SJCRH30 (cell line): ENCODE measurements at regions not wholly inside any gene's neighbourhood (a gene's known extent, or its start where the extent isn't known, plus 50 kb on each side); places are given as distances from the start of the nearest gene placed in this dataset.

ENCODE experiments used
- DNase-seq, 2 experiments: peaks; one replicate each; pipeline ENCODE4 v3.0.0-alpha.2; 2015 to 2020
- H3K27ac ChIP-seq: fragments of 250-450 bp; sonication (Bioruptor Pico); 2 replicates; pipeline ENCODE4 v1.5.1; 2020; ENCODE audit warnings: mild to moderate bottlenecking, moderate library complexity
- H3K27me3 ChIP-seq: fragments of 250-450 bp; sonication (Bioruptor Pico); 2 replicates; pipeline ENCODE4 v1.5.1; 2020; ENCODE audit warnings: mild to moderate bottlenecking, moderate library complexity
- H3K36me3 ChIP-seq: fragments of 250-450 bp; sonication (Bioruptor Pico); 2 replicates; pipeline ENCODE4 v1.5.1; 2020; ENCODE audit warnings: mild to moderate bottlenecking, moderate library complexity
- H3K4me1 ChIP-seq: fragments of 250-450 bp; sonication (Bioruptor Pico); 2 replicates; pipeline ENCODE4 v1.5.1; 2020; ENCODE audit warnings: mild to moderate bottlenecking, moderate library complexity
- H3K4me3 ChIP-seq: fragments of 250-450 bp; sonication (Bioruptor Pico); 2 replicates; pipeline ENCODE4 v1.5.1; 2020; ENCODE audit warnings: mild to moderate bottlenecking, moderate library complexity
- H3K9me3 ChIP-seq: fragments of 250-450 bp; sonication (Bioruptor Pico); replicated peaks from 2 replicates; pipeline ENCODE4 v1.5.1; 2020; ENCODE audit warnings: mild to moderate bottlenecking, moderate library complexity

DNA sequence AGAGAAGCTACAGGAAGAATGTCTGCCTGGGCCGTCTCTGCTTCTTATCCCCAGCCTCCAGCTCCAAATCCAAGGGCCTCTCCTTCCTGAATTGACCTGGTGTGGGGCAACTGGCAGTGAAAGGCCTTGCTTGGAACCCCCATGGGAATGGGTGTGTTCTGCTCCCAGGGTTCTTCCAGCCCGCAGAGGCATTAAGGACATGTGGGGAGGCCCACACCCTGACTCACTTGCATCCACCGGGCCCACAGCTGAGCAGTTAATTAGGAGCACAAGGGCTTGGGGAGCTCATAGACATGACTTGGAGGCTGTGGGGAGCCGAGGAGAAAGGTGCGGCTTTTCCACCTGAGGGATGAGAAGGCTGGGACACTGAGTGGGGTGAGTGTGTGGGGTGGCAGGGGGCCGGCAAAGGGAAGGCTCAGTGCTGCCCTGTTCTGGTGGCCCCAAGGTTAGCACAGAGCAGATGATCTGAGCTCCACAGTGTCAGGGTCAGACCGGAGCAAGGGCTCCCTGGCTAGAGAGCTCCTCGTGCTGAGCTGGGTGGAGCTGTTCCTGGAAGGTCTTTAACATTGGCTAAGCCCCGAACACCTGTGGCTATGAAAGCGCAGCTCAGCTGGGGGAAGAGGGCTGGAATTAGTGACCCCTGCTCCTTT lies 64.5 kb upstream of the NECTIN1 start:
- H3K36me3 ChIP-seq, result no peaks in the 10 kb centered on the region
- DNase-seq, result no peak
- H3K9me3 ChIP-seq, result no peaks in the 10 kb centered on the region
- no peaks in the 10 kb centered on the region for H3K27me3 ChIP-seq
- H3K27ac ChIP-seq, result no peak overlapping the region
- H3K4me3 ChIP-seq, result no peak overlapping the region
- no peaks in the 10 kb centered on the region for H3K4me1 ChIP-seq

DNA sequence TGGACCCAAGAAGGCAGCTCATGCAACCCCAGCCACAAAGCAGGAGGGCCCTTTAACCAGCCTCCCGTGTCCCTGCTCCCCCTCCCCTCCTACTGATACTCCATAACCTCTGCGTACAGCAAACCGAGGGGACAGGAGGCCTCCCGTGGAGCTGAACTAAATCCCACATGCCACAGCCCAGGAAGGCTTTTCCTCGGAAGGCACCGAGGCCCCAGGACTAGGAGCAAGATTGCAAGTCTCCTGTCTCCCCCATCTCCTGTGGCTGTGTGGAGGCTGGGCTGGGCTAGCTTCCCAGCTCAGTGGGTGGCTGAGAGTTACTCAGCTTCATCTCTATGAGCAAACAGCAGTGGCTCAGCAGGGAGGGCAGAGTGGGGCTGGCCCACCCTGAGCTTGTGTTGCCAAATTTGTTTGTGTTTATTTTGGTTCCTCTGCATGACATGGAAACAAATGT lies 62.7 kb upstream of the NECTIN1 start:
- no peaks in the 10 kb centered on the region for H3K9me3 ChIP-seq
- DNase-seq, result peak in 1 of 2 experiments; percentile 16
- no peaks in the 10 kb centered on the region for H3K4me1 ChIP-seq
- no peaks in the 10 kb centered on the region for H3K27me3 ChIP-seq
- no peak overlapping the region for H3K4me3 ChIP-seq
- no peaks in the 10 kb centered on the region for H3K36me3 ChIP-seq
- H3K27ac ChIP-seq, result no peak overlapping the region

DNA sequence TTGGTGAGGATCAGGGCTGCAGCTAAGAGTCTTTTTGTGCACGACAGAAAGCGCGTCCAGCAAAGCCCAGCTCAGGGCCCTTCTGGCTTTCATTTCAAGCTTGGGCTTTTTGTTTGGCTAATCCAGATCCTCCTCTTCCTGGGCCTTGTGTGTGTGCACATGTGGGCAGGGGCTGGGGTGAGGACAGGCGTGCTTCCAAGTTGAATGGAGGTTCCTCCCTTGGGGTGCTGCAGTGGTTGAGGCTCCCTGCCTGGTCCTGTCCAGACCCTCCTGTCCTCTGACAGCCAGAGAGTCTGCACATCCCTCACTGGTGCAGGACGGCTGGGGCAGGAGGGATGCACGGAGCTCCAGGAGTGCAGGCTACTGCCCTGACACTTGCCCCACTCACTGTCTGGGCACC lies 62.0 kb upstream of the NECTIN1 start:
- no peak for DNase-seq
- Histone ChIP-seq H3K27ac (no peak overlapping the region), H3K27me3 (no peaks in the 10 kb centered on the region)

DNA sequence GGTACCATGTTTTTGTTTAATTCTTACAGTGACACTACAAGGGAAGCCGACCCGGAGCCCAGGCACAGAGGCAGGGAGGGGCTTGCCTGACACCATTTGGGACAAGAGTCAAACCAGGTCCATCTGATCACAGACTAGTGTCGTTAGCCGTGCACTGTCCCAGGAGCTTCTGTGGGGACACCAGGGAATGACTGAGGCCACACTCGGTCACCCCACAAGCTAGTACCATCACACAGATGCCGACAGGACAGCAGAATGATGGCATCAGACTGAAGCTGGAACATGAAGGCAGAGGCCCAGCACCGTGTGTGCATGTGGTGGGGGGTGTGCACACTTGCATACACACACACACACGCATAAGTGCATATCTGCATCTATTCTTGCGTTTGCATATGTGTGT lies 61.5 kb upstream of the NECTIN1 start:
- no peak overlapping the region for H3K4me3 ChIP-seq
- H3K9me3 ChIP-seq, result no peaks in the 10 kb centered on the region
- no peaks in the 10 kb centered on the region for H3K27me3 ChIP-seq
- H3K4me1 ChIP-seq, result no peaks in the 10 kb centered on the region
- H3K36me3 ChIP-seq, result no peaks in the 10 kb centered on the region
- no peak overlapping the region for H3K27ac ChIP-seq
- no peak for DNase-seq

More for the DNA sequence above, 62.0 kb upstream of the NECTIN1 start:
- no peaks in the 10 kb centered on the region for H3K36me3 ChIP-seq
- no peak overlapping the region for H3K4me3 ChIP-seq
- no peaks in the 10 kb centered on the region for H3K4me1 ChIP-seq
- no peaks in the 10 kb centered on the region for H3K9me3 ChIP-seq

DNA sequence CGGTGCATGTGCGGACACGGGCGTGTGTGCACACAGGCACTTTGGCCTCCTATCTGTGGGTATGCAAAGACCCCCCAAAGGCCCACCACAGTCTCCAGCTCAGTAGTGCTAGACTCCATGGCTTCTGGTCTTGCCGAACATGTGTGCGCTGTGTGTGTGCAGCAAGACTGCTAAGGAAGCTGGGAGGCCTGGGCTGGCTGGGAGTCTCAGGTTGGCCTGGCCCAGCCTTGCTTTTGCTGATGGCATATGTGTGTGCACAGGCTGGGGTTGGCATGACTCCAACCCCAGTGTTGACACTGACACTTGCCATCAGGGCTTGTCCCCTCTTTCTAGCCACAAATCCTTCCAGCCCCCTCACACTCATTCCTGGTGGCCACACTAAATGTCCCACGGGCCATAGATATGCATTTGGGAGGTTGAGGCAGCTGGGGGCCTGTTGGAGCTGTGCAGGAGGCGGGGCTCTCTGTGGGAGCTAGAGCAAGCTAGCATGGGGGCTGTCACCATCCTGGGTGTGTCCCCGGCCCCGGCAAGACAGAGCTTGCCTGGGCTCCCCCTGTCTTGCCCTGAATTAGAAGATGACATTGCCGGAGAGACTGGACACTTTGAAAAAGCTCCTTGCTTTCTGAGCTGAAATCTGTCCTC lies 60.9 kb upstream of the NECTIN1 start:
- H3K4me3 ChIP-seq, result no peak overlapping the region
- H3K36me3 ChIP-seq, result no peaks in the 10 kb centered on the region
- H3K27ac ChIP-seq, result no peak overlapping the region
- H3K9me3 ChIP-seq, result no peaks in the 10 kb centered on the region
- H3K27me3 ChIP-seq, result no peaks in the 10 kb centered on the region
- no peaks in the 10 kb centered on the region for H3K4me1 ChIP-seq
- DNase-seq, result no peak

DNA sequence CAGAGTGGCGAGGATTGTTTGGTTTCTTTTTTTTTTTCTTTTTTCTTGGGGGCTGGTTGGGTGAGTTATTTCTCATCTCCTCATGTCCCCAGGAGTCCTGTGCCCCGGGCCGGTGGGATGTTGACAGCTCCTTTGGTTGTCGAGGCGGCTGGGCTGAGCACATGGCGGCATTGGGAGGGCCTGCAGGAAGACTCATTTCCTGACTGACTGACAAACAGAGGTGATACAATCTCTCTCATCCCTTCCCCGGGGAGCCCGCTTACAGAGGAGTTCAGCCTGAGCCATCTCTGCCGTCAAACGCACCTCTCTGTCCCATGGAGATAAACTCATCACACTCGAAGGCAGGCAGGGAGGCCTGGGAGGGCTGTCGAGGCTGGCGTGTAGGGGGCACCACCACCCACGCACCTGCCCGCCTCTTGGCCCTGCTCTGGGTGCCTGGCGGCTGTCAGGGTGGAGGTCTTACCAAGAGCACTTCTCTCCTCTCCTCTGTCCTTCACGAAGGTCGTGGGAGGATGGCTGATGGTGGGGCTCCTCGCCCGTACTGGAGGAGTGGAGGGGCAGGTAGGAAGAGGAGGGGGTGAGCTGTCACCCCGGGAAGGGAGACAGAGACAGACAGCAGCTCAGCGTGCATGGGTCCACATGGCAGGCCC lies 60.0 kb upstream of the NECTIN1 start:
- Histone ChIP-seq H3K27ac (no peak overlapping the region), H3K36me3 (no peaks in the 10 kb centered on the region), H3K4me1 (no peaks in the 10 kb centered on the region), H3K9me3 (no peaks in the 10 kb centered on the region), H3K27me3 (no peaks in the 10 kb centered on the region), H3K4me3 (no peak overlapping the region)
- no peak for DNase-seq

DNA sequence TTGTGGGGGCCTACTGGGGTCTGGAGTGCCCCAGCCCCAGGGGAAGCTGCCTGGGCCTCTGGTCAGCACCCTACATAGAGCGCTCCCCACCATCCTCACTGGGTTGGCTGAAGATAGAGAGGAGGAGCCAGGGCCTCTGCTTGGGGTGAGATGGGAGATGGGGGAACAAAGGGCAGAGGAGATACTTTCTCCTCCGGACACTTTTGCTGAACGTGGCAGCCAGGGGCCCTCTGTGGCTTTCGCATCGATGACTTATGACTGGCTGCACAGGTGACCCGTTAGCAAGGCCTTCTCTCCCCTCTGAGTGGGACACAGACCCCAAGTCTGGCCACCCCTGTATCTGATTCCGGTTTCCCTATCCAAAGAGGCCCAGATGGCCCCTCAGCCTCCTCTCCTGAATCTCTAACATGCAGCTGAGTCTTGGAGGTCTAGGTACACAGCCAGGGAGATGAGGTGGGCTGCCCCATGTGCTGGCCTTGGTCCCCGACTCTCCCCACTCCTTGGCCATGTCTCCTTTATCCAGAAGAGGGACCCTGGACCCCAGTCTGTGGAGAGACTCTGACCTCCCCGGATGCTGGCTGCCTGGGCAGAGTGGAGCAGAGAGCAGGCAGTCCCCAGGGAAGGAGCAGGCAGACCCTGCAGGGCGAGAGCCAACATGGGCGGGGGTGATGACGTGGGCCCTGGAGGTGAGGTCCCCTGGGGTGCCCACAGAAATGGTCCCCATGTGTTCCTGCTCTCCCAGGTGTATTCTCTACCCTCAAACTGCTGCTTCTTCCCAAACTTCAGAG lies 59.3 kb upstream of the NECTIN1 start:
- Histone ChIP-seq H3K4me1 (no peaks in the 10 kb centered on the region), H3K9me3 (no peaks in the 10 kb centered on the region), H3K4me3 (no peak overlapping the region), H3K36me3 (no peaks in the 10 kb centered on the region), H3K27ac (no peak overlapping the region), H3K27me3 (no peaks in the 10 kb centered on the region)
- no peak for DNase-seq

DNA sequence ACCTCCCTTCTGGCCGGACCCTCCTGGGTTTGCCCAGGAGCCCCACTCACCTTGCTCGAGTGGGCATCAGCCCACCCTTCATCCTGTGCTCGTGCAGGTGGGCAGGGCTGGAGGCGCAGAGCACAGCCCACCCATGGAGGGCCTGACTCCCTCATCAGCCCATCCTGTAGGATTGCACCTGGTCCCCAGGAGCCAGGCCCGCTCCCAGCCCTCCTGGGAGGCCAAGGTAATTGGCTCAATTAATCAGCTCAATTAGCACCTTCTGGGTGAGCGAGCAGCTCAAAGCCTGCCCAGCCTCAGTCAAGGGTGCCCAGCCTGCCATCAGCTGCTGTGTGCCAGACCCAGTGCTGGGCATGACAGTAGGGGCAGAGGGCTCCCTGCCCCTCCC lies 58.1 kb upstream of the NECTIN1 start:
- Histone ChIP-seq H3K27ac (no peak overlapping the region), H3K4me3 (no peak overlapping the region), H3K4me1 (no peaks in the 10 kb centered on the region), H3K27me3 (no peaks in the 10 kb centered on the region), H3K36me3 (no peaks in the 10 kb centered on the region), H3K9me3 (no peaks in the 10 kb centered on the region)
- no peak for DNase-seq

DNA sequence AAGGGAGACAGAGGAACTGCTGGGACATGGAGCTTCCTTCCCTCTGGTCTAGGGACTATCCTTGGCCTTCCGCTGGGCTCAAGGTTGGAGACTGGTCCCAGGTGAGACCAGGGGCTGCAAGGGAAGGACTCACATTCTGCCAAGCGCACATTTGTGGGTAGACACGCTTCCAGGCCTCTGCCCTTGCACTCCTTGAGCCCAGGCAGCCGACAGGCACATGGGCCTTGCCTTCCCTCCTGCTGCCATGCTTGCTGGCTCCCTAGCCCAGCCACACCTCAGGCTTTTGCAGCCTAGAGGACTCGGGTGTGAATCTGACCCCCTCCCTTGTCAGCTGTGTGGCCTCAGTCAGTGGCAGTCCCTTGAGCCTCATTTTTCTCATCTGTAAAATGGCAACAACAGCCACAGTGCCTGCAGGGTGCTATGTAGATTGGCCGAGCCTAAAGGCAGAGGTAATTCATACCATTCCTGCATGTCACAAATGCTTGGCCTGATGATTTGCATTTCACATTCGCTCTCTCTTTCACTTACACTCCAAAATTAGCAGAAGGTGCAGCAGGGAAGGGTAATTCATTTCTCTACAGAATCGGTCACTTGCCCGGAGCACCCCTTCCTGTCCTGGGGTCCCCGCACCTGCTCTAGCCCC lies 57.6 kb upstream of the NECTIN1 start:
- no peaks in the 10 kb centered on the region for H3K4me1 ChIP-seq

DNA sequence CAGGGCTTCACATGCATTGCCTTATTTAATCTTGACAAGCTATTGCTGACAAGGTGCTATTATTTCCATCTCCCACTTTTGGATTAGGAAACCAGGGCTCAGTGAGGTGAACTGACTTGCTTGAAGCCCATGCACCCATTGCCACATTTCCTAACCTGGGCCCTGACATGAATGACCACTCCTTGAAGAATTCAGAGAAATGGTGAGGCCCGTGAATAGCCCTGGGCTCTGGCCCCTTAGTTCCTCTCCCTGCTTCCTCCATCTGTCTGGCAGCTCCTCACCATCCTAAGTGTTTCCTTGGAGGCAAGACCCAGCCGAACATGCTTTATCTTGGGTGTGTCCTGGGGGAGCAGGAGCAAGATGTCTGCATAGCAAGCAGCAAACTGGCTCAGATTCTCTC lies 56.1 kb upstream of the NECTIN1 start:
- no peak overlapping the region for H3K4me3 ChIP-seq
- no peaks in the 10 kb centered on the region for H3K4me1 ChIP-seq
- H3K27ac ChIP-seq, result no peak overlapping the region
- DNase-seq, result no peak
- no peaks in the 10 kb centered on the region for H3K27me3 ChIP-seq
- no peaks in the 10 kb centered on the region for H3K36me3 ChIP-seq
- H3K9me3 ChIP-seq, result no peaks in the 10 kb centered on the region

More for the DNA sequence above, 57.6 kb upstream of the NECTIN1 start:
- no peaks in the 10 kb centered on the region for H3K36me3 ChIP-seq
- H3K27ac ChIP-seq, result no peak overlapping the region
- H3K27me3 ChIP-seq, result no peaks in the 10 kb centered on the region
- DNase-seq, result no peak
- no peak overlapping the region for H3K4me3 ChIP-seq
- H3K9me3 ChIP-seq, result no peaks in the 10 kb centered on the region

DNA sequence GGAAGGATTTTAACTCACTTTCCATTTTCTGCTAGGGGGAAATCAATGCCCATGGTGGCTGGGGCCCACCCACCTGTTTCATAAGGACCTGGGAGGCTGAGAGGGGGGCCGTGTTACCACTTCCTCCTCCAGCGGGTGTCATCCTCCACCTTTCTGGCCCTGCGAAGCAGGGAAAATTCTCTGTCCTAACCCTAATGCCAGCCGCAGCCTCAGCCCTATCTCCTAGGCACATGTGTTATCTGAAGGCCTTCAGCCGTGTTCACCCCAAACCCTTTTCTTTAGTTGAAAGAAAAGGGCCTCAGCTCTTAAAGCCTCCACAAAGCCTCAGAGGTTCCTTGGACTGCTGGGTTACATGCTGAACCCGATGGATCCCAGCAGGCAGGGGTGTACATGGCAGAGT lies 55.4 kb upstream of the NECTIN1 start:
- Histone ChIP-seq H3K36me3 (no peaks in the 10 kb centered on the region), H3K27ac (no peak overlapping the region), H3K9me3 (no peaks in the 10 kb centered on the region), H3K4me3 (no peak overlapping the region), H3K27me3 (no peaks in the 10 kb centered on the region), H3K4me1 (no peaks in the 10 kb centered on the region)
- no peak for DNase-seq

DNA sequence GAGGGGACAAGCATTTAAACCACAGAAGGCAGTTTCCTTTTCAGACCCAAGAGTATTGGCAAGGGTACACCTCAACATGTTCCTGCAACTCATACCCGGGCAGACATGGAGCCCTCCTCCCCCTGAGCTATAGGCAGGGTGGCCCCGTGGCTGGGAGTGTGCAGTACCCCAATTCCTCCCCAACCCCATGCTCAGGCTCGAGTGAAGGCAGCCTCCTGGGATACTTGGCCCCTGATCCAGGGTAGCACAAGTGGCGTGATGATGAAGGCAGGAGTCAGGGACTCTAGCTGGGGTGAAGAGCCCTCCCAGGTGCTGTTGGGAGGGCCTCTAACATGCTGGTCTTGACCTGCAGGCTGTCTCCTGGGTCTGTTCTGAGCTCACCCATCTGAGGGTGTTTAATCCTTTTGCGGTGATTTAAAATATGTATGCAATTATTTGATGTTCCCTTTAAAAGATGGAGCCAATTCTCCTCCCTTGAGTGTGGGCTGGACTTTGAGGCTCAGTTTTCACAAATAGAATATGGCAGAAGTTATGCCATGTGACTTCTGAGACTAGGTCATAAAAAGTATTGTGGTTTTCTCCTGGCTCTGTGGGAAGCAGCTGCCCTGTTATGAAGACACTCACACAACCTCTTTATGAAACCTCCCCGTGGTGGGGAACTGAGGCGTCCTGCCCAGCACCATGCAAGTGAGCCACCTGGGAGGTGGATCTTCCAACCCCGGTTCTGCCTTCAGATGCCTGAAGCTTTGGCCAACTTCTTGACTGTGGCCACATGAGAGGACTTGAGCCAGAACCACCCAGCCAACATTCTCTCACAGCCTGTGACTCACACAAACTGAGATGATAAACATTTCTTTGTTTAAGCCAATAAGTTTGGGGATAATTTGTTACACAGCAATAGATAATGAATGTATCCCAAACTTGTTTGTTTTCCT lies 54.7 kb upstream of the NECTIN1 start:
- Histone ChIP-seq H3K27me3 (no peaks in the 10 kb centered on the region), H3K36me3 (no peaks in the 10 kb centered on the region), H3K9me3 (no peaks in the 10 kb centered on the region), H3K4me1 (no peaks in the 10 kb centered on the region), H3K4me3 (no peak overlapping the region), H3K27ac (no peak overlapping the region)
- DNase-seq, result no peak

DNA sequence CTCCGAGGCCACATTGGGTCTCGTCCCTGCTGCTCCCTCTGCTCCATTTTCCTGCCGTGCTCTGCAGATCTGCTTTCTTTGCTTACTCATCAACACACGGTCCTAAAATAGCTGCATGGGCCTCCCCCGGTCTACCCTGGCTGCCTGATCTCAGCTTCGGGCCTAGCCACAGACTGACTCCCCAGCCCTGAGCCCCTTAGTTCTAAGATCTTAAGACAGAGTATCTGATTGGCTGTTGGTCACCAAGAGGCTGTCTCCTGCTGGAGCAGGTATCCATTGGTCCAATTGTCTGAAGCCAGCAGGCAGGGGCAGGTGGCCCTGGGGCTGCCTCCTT lies 53.7 kb upstream of the NECTIN1 start:
- no peaks in the 10 kb centered on the region for H3K4me1 ChIP-seq
- H3K27me3 ChIP-seq, result no peaks in the 10 kb centered on the region
- DNase-seq, result no peak
- no peaks in the 10 kb centered on the region for H3K9me3 ChIP-seq
- H3K36me3 ChIP-seq, result no peaks in the 10 kb centered on the region
- no peak overlapping the region for H3K27ac ChIP-seq
- no peak overlapping the region for H3K4me3 ChIP-seq
